ENCODE measurements at regions not wholly inside any gene's neighbourhood (a gene's known extent, or its start where the extent isn't known, plus 50 kb on each side); places are given as distances from the start of the nearest gene placed in this dataset.

DNA sequence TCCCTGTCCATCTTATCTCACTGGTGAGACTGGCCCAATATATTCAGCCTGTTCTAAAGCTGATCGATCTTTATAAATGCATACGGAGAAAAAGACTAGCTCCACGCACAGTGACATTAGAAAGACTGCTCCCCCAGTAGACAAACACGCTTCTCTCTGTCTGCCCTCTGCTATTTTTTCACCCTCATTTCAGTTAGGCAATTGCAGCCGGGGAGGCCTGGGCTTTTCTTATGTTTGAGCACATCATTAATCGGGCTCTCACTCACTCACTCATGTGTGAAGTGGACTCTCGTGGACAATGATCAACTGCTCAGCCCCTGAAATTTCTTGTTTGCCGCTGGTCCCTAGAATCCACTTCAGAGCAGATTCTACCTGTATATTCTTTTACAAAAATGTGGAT lies 824.7 kb upstream of the TENM3 start:
- intact Hi-C loops (cut with DNase I) = no loop called here
- ATAC-seq = no peak
- no peak for DNase-seq

DNA sequence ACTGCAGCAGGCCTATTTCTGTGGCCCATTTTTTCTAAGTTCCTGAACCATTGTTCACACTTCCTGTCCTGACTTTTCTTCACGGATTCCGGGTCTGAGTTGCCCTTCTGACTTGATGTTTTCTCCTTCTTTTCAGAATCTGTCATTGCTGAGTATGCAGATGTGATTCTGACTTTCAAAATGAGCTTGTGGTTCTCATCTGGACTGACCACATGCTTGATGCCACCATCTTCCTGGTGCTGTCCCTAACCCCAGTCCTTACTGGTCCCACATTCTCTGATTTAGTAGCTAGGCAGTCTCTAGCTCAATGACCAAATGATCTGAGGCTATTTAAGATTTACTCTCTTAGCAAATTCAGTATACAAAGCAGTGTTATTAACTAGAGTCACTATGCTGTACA lies 822.3 kb upstream of the TENM3 start:
- ATAC-seq = no peak
- no peak for DNase-seq
- intact Hi-C loops (cut with DNase I) = no loop called here

DNA sequence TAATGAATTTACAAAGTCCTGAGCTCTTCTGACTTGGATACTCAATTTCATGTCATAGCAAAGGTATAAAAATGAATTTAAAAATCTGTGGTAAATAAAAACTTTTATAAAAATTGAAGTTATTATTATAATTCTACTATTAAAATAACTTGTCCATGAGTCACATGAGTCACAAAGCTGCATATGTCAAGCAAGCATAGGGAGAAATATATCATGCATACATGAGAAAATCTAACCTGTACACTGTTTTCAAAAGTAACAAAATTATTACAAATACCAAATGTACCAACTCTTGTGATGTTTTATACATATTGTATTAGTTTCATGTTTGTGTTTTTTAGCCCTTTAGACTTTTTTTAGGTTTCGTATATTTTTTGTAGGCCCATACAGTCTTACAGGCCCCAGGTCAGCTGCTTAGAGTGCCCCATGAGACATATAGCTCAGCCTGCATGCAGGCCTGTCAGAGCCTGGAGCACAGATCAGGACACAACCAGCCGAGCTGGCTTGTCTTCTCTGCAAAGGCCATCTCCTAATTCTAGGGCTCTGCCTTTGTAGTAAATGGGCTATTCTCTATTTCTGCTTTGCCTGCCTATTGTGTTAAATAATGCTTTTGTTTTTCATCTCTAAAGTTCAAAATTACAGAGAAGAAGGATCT lies 818.7 kb upstream of the TENM3 start:
- intact Hi-C loops (cut with DNase I) = no loop called here
- ATAC-seq (no peak), DNase-seq (no peak)

DNA sequence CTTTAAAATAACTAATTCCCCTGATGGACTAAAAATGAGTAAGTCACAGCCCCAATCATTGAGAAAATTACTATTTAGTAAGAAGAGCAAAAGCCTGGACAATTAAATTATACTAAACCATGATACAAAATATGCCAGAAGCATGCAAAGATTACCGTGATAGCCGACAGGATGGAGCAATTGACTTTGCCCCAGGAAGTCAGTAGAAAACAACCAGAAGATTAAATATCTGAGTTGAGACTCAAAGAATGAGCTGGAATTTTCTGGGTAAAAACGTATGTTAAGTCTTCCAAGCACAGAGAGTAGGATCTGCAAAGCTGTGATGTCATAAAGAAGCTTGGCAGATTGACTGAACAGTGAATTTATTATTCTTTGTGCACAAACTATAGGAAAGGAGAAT lies 816.1 kb upstream of the TENM3 start:
- ATAC-seq (no peak), DNase-seq (no peak)
- intact Hi-C loops (cut with DNase I) = no loop called here

DNA sequence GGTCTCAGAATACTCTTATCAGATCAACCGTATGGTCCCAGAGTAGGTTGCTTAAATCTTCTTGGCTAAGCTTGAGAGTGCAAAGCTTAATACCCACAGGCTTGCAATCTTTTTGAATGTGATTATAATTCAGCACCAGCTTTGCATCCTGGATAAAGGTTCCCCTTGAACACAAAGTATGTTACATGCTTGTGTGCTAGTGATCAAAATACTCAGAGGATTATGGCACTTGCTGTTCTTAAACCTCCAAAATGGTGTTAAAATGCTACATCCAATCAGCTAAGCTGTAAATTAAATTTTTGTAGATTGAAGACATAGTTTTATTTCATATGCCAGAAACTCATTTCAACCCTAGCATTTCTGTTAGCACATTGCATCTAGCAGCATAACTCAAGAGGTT lies 812.2 kb upstream of the TENM3 start:
- DNase-seq (no peak), ATAC-seq (no peak)
- intact Hi-C loops (cut with DNase I) = no loop called here

DNA sequence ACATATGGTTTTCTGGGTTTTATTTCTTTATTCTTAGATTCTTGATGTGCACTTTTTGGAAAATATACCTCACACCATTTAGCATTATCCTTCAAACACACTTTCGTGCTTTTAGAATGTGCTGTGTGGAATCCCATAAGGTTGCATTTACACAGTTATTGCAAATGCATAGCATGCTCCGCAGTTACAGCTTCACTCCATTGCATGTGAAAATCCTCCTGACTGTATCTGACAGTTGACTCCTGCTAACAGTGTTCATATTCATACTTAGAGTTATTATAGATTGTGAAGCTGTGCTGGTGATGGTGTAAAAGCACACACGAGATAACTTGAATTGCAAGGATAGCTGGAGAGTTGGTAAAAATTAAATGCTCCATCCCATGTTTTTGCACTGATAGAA lies 811.5 kb upstream of the TENM3 start:
- intact Hi-C loops (cut with DNase I) = no loop called here
- ATAC-seq = no peak
- DNase-seq = no peak

DNA sequence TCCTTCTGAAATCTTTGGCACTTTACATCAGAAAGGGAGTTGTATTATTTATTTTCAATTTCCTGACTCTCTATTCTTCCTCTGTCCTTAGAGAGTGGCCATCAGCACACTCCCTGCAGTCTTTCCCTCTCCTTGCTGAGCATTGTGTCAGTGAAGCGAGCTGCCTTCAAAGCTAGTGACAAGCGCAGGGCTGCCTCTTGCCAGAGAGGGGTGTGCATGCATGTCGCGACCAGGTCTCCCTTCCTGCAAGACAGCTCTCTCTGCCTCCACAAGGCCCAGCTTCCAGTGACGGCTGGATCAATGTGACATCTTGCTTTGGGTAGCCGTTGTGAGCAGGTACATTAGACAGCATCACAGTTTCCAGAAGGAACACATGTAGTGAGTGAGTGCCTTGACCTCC lies 810.9 kb upstream of the TENM3 start:
- ATAC-seq = no peak
- no peak for DNase-seq
- intact Hi-C loops (cut with DNase I) = no loop called here

DNA sequence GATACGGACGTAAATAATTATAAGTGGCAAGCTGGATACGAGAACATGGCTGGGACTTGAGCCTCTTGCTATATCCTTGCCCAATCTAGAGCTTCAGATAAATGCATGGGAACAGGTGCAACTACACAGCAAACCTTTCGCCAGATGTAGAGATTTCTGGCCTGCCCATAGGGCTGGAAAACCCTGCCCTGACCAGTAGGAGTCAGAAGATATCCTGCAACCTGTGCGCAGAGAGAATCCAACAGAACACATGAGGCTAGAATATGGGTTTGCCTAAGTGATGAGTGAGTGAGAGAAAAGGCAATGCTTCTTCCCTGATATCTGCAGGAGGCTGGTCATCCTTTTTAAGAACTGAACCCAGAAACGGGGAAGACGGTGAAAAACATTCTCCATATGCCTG lies 805.3 kb upstream of the TENM3 start:
- no peak for ATAC-seq
- intact Hi-C loops (cut with DNase I) = no loop called here
- no peak for DNase-seq

DNA sequence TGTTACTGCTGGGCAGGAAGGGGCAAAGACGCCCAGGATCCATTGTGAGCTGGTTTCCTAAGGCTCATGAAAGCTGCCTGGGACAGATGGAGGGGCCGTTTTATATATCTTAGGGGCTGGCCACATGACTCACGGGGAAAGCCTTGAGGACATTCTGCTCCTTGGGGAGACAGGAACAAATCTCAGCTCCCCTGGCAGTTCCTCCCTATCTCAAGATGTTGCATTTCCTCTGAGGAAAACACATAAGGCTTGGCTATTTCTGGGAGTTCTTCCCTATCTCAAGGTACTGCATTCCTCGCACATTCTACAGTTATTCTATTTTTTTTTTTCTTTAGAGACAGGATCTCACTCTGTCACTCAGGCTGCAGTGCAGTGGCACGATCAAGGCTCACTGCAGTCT lies 804.6 kb upstream of the TENM3 start:
- intact Hi-C loops (cut with DNase I) = no loop called here
- no peak for DNase-seq
- no peak for ATAC-seq

DNA sequence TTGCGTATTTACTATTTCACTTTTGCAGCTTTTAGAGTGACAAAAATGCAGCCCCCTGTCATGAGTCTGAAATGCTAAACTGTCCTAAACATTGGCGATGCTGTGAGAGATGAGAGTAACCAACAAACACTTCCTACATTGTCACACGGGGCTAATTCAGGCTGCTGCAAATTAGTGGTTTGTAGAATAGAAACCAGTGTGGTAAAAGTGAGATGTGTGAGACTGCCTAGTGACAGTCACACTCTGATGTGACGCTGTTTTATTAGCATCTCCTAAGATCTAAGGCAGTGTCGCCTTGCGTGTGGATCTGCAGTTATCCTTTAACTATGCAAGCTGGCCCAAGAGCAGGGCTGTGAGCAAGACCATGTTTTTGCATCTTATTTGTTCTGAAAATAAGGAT lies 800.2 kb upstream of the TENM3 start:
- intact Hi-C loops (cut with DNase I) = no loop called here
- no peak for DNase-seq
- ATAC-seq = no peak

DNA sequence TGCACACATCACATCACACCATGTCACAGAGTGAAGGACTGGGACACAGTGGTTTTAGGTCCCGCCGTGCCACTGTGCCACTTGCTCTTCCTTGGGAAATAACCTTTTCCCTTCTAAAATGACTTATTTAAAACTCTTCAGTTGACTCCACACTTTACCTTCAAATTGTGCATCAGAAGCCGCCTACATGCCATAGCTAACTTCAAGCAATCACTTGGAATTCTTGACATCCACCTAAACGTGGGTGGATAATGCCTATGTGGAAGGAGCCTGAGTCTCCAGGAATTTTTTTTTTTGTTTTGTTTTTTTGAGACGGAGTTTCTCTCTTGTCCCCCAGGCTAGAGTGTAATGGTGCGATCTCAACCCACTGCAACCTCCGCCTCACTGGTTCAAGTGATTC lies 777.4 kb upstream of the TENM3 start:
- ATAC-seq = no peak
- no peak for DNase-seq
- intact Hi-C loops (cut with DNase I) = no loop called here

DNA sequence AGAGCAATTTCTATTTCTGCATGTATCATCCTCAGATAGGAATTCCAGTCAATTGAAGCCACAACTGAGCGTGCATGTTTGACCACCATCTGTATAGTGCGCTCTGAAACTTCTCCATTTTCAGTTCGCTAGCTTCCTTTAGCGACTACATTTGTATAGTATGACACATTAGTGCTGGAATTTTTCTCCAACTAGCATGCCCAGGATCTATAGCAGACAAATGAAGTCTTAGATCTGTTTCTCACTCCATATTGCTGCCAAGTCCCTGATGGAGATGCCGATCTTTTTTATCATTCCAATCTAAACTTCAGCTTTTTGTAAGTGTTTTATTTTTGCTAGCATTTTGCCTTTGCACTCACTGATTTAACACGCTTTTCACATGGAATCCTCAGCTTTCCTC lies 774.8 kb upstream of the TENM3 start:
- DNase-seq (no peak), ATAC-seq (no peak)
- intact Hi-C loops (cut with DNase I) = no loop called here

DNA sequence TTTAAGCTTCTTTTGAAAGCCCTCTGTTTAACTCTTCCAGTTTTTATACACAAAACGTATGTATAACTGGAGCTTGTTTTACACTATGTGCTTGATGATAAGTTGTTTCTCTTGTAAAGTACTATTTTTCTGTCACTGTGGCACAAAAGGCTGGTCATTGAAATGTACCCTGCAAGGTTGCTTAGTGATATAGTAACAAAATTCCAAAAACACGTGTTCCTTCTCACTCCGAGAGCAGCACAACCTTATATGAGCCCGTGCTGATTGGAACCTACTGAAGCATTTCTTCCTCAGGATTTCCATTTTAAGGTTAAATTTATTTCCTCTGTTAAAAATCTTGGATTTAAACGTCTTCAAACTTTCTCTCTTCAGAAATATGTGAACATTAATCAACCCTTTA lies 772.9 kb upstream of the TENM3 start:
- DNase-seq = no peak
- intact Hi-C loops (cut with DNase I) = no loop called here
- no peak for ATAC-seq

DNA sequence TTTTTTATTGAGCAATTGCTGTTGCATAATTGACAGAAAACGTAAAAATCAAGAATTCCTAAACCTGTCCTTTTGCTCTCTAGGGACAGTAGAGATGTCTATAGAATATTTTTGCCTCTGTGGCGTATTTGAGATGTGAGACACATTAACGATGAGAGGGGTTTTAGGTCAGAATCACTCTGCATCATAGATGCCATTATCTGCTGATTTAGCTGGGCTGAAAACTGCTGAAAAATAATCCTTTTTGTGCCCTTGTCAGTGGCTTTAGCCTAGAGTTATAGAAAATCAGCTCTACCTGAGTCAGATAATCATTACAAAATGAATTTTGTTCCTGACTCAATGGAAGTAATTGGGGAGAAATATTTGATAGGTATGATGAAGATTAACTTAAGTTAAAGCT lies 767.8 kb upstream of the TENM3 start:
- no peak for DNase-seq
- intact Hi-C loops (cut with DNase I) = no loop called here

DNA sequence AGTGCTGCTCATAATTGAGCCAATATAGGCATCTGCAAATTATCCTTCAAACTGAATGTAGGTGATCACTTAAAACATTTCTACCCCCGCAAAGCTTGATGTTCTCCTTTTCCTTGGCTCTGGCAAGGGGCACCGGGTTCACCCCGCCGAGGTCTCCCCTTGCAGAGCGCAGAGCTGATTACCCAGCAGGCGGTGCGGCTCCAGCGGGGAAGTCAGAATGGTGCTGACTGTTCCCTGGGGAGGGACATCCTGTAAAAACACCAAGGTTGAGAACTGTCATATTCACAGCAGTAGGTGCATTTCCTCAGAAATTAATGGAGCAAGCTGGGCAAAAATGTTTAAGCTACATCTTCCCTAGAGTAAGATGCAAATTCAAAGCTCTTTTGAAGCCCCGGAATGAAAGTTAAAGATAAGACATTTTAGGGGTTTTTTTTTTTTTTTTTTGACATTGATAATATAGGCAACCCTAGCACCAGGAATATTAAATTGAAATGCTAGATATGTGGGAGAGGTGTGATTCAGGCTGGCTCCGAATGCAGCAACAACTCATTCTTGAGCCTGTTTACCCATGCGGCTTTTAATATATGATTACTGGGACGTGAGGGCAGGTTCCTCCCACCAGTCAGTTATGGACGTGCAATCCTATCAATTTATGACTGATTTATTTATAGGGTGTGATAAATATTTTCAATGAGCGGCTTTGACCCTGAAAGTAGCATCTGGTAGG lies 767.3 kb upstream of the TENM3 start:
- no peak for DNase-seq
- intact Hi-C loops (cut with DNase I) = no loop called here
- ATAC-seq = no peak

More for the DNA sequence above, 767.8 kb upstream of the TENM3 start:
- no peak for ATAC-seq

DNA sequence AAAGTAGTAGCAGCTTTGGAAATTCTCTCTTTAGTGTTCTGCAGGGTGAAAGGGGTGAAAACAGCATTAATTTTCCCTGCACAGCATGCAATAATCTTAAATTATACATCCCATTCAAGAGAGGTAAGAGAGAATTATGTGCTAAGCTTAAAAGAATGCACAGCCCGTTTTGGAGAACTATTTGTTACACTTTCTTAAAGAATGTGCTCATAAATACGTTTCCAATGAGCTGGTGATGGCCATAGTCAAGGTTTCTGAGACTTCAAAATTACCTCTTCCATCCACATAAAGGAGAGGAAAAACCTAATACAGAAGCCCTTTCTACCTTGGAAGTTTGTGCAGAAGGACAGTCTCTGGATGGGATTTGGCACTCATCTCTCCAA lies 766.7 kb upstream of the TENM3 start:
- intact Hi-C loops (cut with DNase I) = no loop called here
- ATAC-seq = no peak
- no peak for DNase-seq

DNA sequence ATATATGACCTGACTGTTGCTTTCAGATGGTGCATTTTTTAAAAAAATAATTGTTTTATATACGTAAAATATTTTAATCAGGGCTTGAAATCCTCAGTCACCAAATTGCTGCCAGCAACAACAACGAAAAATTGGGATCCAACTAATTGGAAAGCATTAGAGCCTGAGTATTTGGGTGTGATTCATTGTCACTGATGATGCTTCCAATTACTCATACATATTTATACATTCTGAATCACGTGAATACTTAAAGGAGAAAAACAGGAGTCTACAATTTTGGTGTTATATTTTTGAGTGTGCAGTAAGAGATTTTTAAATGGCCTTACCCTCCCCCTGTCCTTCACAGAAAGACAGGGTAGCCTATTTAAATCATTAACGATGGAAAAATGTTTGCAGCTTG lies 765.6 kb upstream of the TENM3 start:
- ATAC-seq = no peak
- intact Hi-C loops (cut with DNase I) = no loop called here
- no peak for DNase-seq

DNA sequence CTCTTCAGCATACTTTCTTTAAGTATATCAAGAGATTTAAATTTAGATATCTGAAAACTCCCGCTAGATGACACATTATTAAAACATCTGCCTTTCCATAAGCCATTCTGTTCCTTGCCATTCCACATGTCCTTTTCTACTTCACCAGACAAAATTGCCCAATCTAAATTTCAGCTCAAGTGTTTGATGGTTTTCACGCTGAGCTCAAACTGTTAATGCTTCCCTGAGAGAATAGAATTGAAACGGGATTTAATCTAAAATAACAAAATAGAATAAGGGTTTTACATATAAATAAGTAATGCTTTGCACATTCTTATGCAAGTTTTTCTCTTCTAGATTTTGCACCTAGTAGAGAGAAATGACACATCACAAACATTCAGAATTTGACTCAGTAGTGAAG lies 764.5 kb upstream of the TENM3 start:
- ATAC-seq (no peak), DNase-seq (no peak)
- intact Hi-C loops (cut with DNase I) = no loop called here

DNA sequence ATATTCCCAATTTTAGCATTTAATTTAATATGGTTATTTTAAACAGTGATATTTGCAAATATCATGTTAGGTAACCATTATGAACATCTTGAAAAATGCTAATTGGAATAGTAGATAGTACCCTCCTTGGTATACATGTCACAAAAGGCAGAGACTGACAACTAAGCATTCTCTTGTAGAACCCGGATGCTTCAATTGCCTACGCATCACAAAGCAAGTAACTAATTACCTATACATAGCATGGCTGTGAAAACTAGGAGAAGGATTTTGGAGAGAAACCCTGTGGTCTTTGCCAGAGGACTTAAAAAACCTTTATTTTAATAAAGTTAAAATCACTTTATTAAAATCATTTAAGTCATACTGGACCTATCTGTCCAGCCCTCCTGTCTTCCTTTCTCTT lies 764.1 kb upstream of the TENM3 start:
- DNase-seq (no peak), ATAC-seq (no peak)
- intact Hi-C loops (cut with DNase I) = no loop called here

DNA sequence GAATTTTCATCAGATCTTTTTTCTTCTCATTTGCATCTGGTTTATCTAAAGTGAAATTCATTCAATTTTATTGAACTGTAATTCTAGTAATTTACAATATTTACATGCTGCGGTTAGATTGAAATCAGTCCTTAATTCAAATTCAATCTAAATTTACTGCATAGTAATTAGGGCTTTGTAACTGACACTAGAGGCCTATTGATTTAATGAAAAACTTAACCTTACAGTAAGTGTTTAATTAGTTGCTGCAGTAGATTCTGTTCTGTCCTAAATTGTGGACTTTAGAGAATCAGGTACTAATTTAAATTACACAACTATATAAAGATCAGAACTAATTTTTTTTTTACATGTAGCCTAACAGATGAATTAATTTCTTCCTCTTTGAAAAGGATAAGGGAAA lies 758.8 kb upstream of the TENM3 start:
- DNase-seq (no peak), ATAC-seq (no peak)
- intact Hi-C loops (cut with DNase I) = no loop called here

DNA sequence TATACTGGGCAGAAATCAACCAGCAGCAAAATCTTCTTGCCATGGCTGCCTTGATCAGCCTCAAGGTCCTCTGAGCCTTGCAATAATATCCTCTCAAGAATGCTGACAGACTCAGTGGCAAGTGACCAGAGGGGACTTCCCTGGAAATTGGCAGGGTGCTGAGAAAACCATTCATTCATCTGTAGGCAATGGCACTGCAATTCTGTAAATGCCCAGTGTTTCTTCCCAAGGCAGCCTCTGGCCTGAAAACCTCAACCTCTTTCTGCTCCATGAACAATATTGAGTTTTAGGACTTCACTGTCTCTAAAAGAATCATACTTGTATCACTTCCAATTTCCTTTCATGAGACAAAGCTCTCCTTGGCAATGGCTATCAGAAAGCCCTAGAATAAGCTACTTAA lies 754.3 kb upstream of the TENM3 start:
- ATAC-seq = no peak
- intact Hi-C loops (cut with DNase I) = no loop called here
- DNase-seq = no peak

DNA sequence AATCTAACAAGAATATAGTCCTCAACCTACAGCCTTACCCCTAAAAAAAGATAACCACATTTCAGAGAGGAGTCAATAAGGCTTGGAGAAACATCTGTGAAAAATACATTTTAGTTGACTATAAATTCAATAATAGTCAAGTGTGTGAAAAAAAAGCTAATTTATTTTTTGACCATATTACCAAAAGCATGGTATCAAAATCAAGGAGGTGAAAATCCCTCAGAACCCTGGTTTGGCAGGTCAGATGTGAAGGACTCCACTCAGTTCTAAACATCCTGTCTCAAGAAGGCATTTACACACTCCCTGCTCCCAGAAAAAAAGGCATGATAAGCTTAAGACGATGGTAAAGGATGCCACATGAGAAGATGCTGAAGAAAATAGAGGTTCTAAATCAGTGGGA lies 745.1 kb upstream of the TENM3 start:
- DNase-seq (no peak), ATAC-seq (no peak)
- intact Hi-C loops (cut with DNase I) = no loop called here
